Testis (tissue), 2 donors: ENCODE measurements at regions not wholly inside any gene's neighbourhood (a gene's known extent, or its start where the extent isn't known, plus 50 kb on each side); places are given as distances from the start of the nearest gene placed in this dataset.
"Not testable (repeated sequence)": the region's sequence is repeated elsewhere in the genome, so short reads cannot be mapped to it uniquely, and the experiment has no call there.

Experiments used
- DNase-seq: peaks from one replicate; pipeline ENCODE4 v3.0.0-alpha.2; 2019
- H3K27ac ChIP-seq, 2 donors: fragments of 200-600 bp; sonication (generic); one replicate each; pipeline ENCODE4 v1.5.1; 2019
- H3K27me3 ChIP-seq: fragments of 200-600 bp; sonication (generic); one replicate; pipeline ENCODE4 v1.5.1; 2019
- H3K36me3 ChIP-seq: fragments of 200-600 bp; sonication (generic); one replicate; pipeline ENCODE4 v1.5.1; 2017; ENCODE audit warnings: low read depth; ENCODE audit errors: missing control alignments
- H3K4me1 ChIP-seq: fragments of 200-600 bp; sonication (generic); one replicate; pipeline ENCODE4 v1.5.1; 2019
- H3K4me3 ChIP-seq, 2 donors: fragments of 200-600 bp; sonication (generic); one replicate each; pipeline ENCODE4 v1.5.1; 2017 to 2019
- H3K9me3 ChIP-seq: fragments of 200-600 bp; sonication (generic); one replicate; pipeline ENCODE4 v1.5.1; 2017
- CTCF ChIP-seq, 3 experiments: fragments of 450-650 bp in 2 of 3; fragments of 200-600 bp in 1 of 3; sonication (generic) in 1 of 3; IDR thresholded peaks; one replicate each; pipeline ENCODE4 v1.5.1; 2016 to 2019; ENCODE audit warnings: antibody characterized with exemption in 3 of 3, mild to moderate bottlenecking in 2 of 3, moderate library complexity in 1 of 3
- POLR2A ChIP-seq: fragments of 450-650 bp; IDR thresholded peaks from one replicate; pipeline ENCODE4 v1.6.1; 2017; ENCODE audit warnings: antibody characterized with exemption, mild to moderate bottlenecking, moderate library complexity
- WGBS, 2 donors: methylation state at CpG; one replicate each; pipeline ENCODE4 v1.1.5; 2018; 5-methylcytosine and 5-hydroxymethylcytosine counted together
- intact Hi-C: fragments of 100-400 bp; cut with DNase I; formaldehyde crosslinking; loops from one replicate; pipeline ENCODE4 v1.15.1; 2023; ENCODE audit warnings: low total_unique reads

GRCh38 chr19:30066781-30067759 lies 125.0 kb downstream of the URI1 start:
- Histone ChIP-seq H3K4me1 (no peaks in the 10 kb centered on the region), H3K9me3 (no peaks in the 10 kb centered on the region), H3K27me3 (no peaks in the 10 kb centered on the region), H3K4me3 (no peak overlapping the region), H3K36me3 (no peaks in the 10 kb centered on the region), H3K27ac (no peak overlapping the region)
- no peak for TF ChIP-seq POLR2A
- TF ChIP-seq CTCF (IDR thresholded peaks at IDR 0.05): no peak
- no peak for DNase-seq
- intact Hi-C loops: no loop called here
- WGBS, 2 donors: 80 to 84% methylated on average over 7 to 10 of the region's 10 CpGs

GRCh38 chr19:30067956-30068506 lies 126.0 kb downstream of the URI1 start:
- H3K4me1 ChIP-seq, H3K4me3 ChIP-seq, DNase-seq, H3K27me3 ChIP-seq, H3K36me3 ChIP-seq, H3K27ac ChIP-seq, H3K9me3 ChIP-seq, intact Hi-C loops: not testable (repeated sequence)
- 92 to 93% methylated on average over 2 of the region's 2 CpGs for WGBS, 2 donors

GRCh38 chr19:30068528-30069395 lies 126.7 kb downstream of the URI1 start:
- 86 to 94% methylated on average over 1 to 2 of the region's 2 CpGs for WGBS, 2 donors

GRCh38 chr19:30069535-30070197 lies 127.6 kb downstream of the URI1 start:
- 63 to 69% methylated on average over 7 to 8 of the region's 8 CpGs for WGBS, 2 donors
- Histone ChIP-seq H3K4me1 (no peaks in the 10 kb centered on the region), H3K27me3 (no peaks in the 10 kb centered on the region), H3K27ac (no peak overlapping the region), H3K9me3 (no peaks in the 10 kb centered on the region), H3K4me3 (no peak overlapping the region), H3K36me3 (no peaks in the 10 kb centered on the region)
- TF ChIP-seq POLR2A (no peak), CTCF (IDR thresholded peaks at IDR 0.05) (no peak)
- no peak for DNase-seq
- intact Hi-C loops: no loop called here

More at GRCh38 chr19:30068528-30069395, 126.7 kb downstream of the URI1 start:
- Histone ChIP-seq H3K9me3 (no peaks in the 10 kb centered on the region), H3K4me1 (no peaks in the 10 kb centered on the region), H3K27me3 (no peaks in the 10 kb centered on the region), H3K27ac (no peak overlapping the region), H3K4me3 (no peak overlapping the region), H3K36me3 (no peaks in the 10 kb centered on the region)
- no peak for DNase-seq
- intact Hi-C loops: no loop called here
- TF ChIP-seq CTCF (IDR thresholded peaks at IDR 0.05) (no peak), POLR2A (no peak)
